Esophagus squamous epithelium (tissue), 5 donors: ENCODE measurements at regions not wholly inside any gene's neighbourhood (a gene's known extent, or its start where the extent isn't known, plus 50 kb on each side); places are given as distances from the start of the nearest gene placed in this dataset.

Experiments
- DNase-seq: peaks from one replicate; lab custom pipeline; 2025; lab: John Stamatoyannopoulos, UW
- H3K27ac ChIP-seq, 4 donors: fragments of 200-600 bp; sonication (generic); one replicate each; pipeline ENCODE4 v1.5.1; 2016 to 2019; ENCODE audit warnings: mild to moderate bottlenecking in 1 of 4
- H3K27me3 ChIP-seq, 4 donors: fragments of 200-600 bp; sonication (generic); 1 replicate in 3 of 4; 2 replicates in 1 of 4; pipeline versions ENCODE4 v1.5.1 to v1.6.0; 2017 to 2021; ENCODE audit warnings: antibody characterized with exemption in 1 of 4
- H3K36me3 ChIP-seq, 3 donors: fragments of 200-600 bp; sonication (generic); one replicate each; pipeline ENCODE4 v1.5.1; 2016 to 2019
- H3K4me1 ChIP-seq, 3 donors: fragments of 200-600 bp; sonication (generic); one replicate each; pipeline ENCODE4 v1.5.1; 2017 to 2019
- H3K4me3 ChIP-seq, 4 donors: fragments of 200-600 bp; sonication (generic); 1 replicate in 3 of 4; 2 replicates in 1 of 4; pipeline ENCODE4 v1.5.1; 2016 to 2019; ENCODE audit warnings: mild to moderate bottlenecking in 2 of 4, moderate library complexity in 1 of 4
- H3K9me3 ChIP-seq, 3 donors: fragments of 200-600 bp; sonication (generic); one replicate each; pipeline ENCODE4 v1.5.1; 2016 to 2019
- POLR2A ChIP-seq, 4 donors: fragments of 450-650 bp; IDR thresholded peaks; one replicate each; pipeline ENCODE4 v1.6.1; 2017; ENCODE audit warnings: antibody characterized with exemption in 4 of 4, mild to moderate bottlenecking in 4 of 4, moderate library complexity in 3 of 4
- WGBS, 2 donors: methylation state at CpG; one replicate each; pipeline ENCODE4 v1.1.5; 2018; 5-methylcytosine and 5-hydroxymethylcytosine counted together
- intact Hi-C: fragments of 100-400 bp; cut with DNase I; formaldehyde crosslinking; loops from one replicate; pipeline ENCODE4 v1.15.0; 2022
- TF ChIP-seq, protein P1 (sequence below), 6 experiments: fragments of 450-650 bp in 4 of 6; fragments of 200-600 bp in 2 of 6; sonication (generic) in 2 of 6; IDR thresholded peaks; one replicate each; pipeline ENCODE4 v1.5.1; 2016 to 2019; ENCODE audit warnings: antibody characterized with exemption in 6 of 6, mild to moderate bottlenecking in 4 of 6, moderate library complexity in 4 of 6
- donor health status: DM: yes; HTN: yes; CAD: no.

DNA sequence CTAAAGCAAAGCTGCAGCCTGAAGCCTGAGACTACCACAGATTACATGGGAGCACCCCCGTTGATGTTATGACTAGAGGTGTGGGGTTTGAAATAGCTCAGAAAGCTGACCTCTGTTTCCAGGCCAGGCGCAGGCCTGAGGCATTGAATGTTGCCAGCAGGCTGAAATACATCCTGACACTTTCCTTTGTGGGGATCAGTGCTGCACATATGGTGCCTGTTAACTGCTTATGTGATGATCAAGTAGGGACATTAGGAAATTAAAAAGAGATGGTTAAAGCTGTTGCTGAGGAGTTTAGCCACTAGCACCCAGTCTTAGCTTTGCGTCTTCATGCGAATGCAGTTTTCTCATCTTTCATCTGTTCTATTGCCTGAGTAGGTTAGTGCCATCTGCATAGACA is 83.2 kb downstream of the CCNA1 start:
- Histone ChIP-seq H3K4me1 (no peaks in the 10 kb centered on the region), H3K36me3 (no peaks in the 10 kb centered on the region), H3K27me3 (no peaks in the 10 kb centered on the region), H3K4me3 (no peak overlapping the region), H3K9me3 (no peaks in the 10 kb centered on the region), H3K27ac (no peak overlapping the region)
- intact Hi-C loops: no loop called here
- TF ChIP-seq, protein P1, sequence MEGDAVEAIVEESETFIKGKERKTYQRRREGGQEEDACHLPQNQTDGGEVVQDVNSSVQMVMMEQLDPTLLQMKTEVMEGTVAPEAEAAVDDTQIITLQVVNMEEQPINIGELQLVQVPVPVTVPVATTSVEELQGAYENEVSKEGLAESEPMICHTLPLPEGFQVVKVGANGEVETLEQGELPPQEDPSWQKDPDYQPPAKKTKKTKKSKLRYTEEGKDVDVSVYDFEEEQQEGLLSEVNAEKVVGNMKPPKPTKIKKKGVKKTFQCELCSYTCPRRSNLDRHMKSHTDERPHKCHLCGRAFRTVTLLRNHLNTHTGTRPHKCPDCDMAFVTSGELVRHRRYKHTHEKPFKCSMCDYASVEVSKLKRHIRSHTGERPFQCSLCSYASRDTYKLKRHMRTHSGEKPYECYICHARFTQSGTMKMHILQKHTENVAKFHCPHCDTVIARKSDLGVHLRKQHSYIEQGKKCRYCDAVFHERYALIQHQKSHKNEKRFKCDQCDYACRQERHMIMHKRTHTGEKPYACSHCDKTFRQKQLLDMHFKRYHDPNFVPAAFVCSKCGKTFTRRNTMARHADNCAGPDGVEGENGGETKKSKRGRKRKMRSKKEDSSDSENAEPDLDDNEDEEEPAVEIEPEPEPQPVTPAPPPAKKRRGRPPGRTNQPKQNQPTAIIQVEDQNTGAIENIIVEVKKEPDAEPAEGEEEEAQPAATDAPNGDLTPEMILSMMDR (IDR thresholded peaks at IDR 0.05): no peak
- no peak for TF ChIP-seq POLR2A (IDR thresholded peaks at IDR 0.05)
- DNase-seq: no peak
- 81 to 94% methylated on average over 4 of the region's 4 CpGs for WGBS, 2 donors

DNA sequence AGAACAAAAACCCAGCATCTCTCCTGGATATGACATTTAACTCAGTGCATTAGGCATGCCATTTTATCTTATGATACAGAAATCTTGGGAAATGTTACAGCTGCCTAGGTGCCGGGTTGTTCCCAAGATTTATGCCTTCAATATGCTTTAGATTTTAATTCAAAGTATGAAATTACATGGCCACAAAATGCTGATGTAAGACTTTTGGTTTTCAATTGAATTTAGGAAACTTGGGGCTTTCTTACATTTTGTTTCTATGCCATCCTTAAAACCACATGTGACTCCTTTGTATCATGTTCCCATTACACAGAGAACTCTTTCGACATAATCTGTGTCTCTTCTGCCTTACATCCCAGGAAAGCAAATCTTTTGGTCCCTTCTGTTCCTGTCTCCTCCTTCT is 83.9 kb downstream of the CCNA1 start:
- Histone ChIP-seq H3K4me3 (no peak overlapping the region), H3K9me3 (no peaks in the 10 kb centered on the region), H3K36me3 (no peaks in the 10 kb centered on the region), H3K27ac (no peak overlapping the region), H3K27me3 (no peaks in the 10 kb centered on the region), H3K4me1 (no peaks in the 10 kb centered on the region)
- TF ChIP-seq, protein P1 (IDR thresholded peaks at IDR 0.05): no peak
- TF ChIP-seq POLR2A (IDR thresholded peaks at IDR 0.05): no peak
- no peak for DNase-seq
- intact Hi-C loops: no loop called here
- WGBS, 2 donors: 88 to 90% methylated on average over 2 of the region's 2 CpGs

DNA sequence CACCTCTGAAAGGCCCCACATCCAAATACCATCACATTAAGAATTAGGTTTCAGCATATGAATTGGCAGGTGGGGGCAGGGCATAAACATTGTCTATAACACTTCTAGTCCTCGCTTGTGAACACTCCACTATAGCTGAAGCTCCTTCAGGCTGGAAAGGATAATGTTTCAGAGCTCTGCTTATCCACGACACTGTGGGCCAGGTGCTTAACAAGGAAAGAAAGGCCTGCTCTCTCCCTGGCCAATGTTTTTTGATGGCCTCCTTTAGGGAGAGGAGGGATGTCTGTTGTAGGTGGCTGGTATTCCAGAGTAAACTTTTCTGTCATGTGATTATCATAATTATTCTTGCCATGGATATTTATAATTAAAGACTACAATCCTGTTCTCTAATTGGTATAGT is 86.4 kb downstream of the CCNA1 start:
- 86 to 94% methylated on average over 1 to 2 of the region's 2 CpGs for WGBS, 2 donors
- intact Hi-C loops: no loop called here
- H3K27ac ChIP-seq: no peak overlapping the region
- H3K36me3 ChIP-seq: no peaks in the 10 kb centered on the region
- TF ChIP-seq, protein P1 (IDR thresholded peaks at IDR 0.05): no peak
- TF ChIP-seq POLR2A (IDR thresholded peaks at IDR 0.05): no peak
- DNase-seq: no peak
- no peaks in the 10 kb centered on the region for H3K27me3 ChIP-seq
- H3K9me3 ChIP-seq: no peaks in the 10 kb centered on the region
- H3K4me1 ChIP-seq: no peaks in the 10 kb centered on the region
- no peak overlapping the region for H3K4me3 ChIP-seq

DNA sequence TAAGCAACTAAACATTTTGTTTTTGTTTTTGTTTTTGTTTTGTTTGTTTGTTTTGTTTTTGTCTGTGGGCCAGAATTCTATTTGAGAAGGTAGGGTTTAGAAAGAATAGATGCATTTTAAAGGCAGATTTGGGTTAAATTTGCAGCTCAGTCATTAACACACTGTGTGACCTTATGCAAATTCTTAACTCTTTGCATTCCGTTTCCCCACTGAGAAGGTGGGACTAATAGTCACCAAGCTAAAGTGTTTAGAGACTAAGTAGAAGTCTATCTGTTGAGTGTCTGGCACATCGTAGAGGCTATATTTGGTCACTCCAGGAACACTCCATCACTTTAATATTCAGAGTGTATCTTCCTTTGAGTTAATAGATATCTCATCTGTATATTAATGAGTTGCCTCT is 87.1 kb downstream of the CCNA1 start:
- Histone ChIP-seq H3K4me1 (no peaks in the 10 kb centered on the region), H3K9me3 (no peaks in the 10 kb centered on the region), H3K27ac (no peak overlapping the region), H3K36me3 (no peaks in the 10 kb centered on the region), H3K27me3 (no peaks in the 10 kb centered on the region), H3K4me3 (no peak overlapping the region)
- TF ChIP-seq, protein P1 (IDR thresholded peaks at IDR 0.05): no peak
- TF ChIP-seq POLR2A (IDR thresholded peaks at IDR 0.05): no peak
- no peak for DNase-seq
- intact Hi-C loops: no loop called here
- WGBS, 2 donors: 67 to 84% methylated on average over 2 of the region's 2 CpGs

DNA sequence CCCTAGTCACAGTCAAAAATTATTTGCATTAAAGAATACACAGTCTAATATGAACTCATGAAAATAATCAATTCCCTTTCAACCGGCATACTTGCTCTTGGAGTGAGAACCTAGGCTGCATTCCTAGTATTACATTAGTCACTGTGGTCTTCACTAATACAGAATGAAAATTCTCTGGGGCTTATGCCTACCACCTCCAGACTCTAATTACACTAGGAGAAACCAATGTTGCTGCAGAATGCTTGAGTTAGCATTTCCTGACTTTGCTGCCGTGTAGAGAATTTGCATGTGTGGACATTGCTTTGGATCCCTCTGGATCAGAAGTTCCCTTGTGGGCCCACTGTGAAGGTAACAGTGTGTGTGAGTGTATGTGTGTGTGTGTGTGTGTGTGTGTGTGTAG is 87.8 kb downstream of the CCNA1 start:
- intact Hi-C loops: no loop called here
- H3K27ac ChIP-seq: no peak overlapping the region
- WGBS, 2 donors: 79 to 84% methylated on average over 1 to 2 of the region's 2 CpGs
- no peaks in the 10 kb centered on the region for H3K9me3 ChIP-seq
- no peaks in the 10 kb centered on the region for H3K27me3 ChIP-seq
- no peaks in the 10 kb centered on the region for H3K36me3 ChIP-seq
- TF ChIP-seq, protein P1 (IDR thresholded peaks at IDR 0.05): no peak
- no peak for TF ChIP-seq POLR2A (IDR thresholded peaks at IDR 0.05)
- H3K4me3 ChIP-seq: no peak overlapping the region
- H3K4me1 ChIP-seq: no peaks in the 10 kb centered on the region
- DNase-seq: no peak
